ENCODE measurements at regions not wholly inside any gene's neighbourhood (a gene's known extent, or its start where the extent isn't known, plus 50 kb on each side); places are given as distances from the start of the nearest gene placed in this dataset.
"Not testable (repeated sequence)": the region's sequence is repeated elsewhere in the genome, so short reads cannot be mapped to it uniquely, and the experiment has no call there.

- Histone ChIP-seq H3K4me3 (no peak overlapping the region), H3K9me3 (replicated peaks) (no peaks in the 10 kb centered on the region), H3K36me3 (no peaks in the 10 kb centered on the region), H3K4me1 (no peaks in the 10 kb centered on the region), H3K27ac (no peak overlapping the region), H3K27me3 (no peaks in the 10 kb centered on the region)
- DNase-seq: no peak
Measured at GRCh38 chr4:42768125-42768748, 111.3 kb upstream of the ATP8A1 start.

DNA sequence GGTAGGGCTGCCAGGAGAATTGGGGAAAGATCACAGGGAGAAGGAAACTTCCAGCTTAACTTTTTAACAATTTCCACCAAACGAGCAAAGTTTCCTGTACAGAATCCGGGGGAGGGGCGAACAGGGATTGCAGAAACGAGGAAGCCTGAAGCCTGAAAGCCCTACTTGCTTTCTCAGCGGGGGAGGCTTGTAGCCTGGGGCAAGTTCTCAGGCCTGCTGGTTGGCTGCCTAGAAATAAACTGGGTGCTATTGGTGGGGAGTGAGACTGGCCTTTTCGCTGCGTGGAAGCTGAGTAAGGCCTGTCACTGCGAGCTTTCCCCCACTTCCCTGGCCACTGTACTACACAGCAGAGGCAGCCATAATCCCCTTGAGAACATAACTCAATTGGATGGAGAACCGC, 110.8 kb upstream of the ATP8A1 start:
- Histone ChIP-seq H3K4me3 (no peak overlapping the region), H3K27ac (no peak overlapping the region), H3K9me3 (replicated peaks) (no peaks in the 10 kb centered on the region), H3K27me3 (no peaks in the 10 kb centered on the region), H3K36me3 (no peaks in the 10 kb centered on the region), H3K4me1 (no peaks in the 10 kb centered on the region)
- no peak for DNase-seq

DNA sequence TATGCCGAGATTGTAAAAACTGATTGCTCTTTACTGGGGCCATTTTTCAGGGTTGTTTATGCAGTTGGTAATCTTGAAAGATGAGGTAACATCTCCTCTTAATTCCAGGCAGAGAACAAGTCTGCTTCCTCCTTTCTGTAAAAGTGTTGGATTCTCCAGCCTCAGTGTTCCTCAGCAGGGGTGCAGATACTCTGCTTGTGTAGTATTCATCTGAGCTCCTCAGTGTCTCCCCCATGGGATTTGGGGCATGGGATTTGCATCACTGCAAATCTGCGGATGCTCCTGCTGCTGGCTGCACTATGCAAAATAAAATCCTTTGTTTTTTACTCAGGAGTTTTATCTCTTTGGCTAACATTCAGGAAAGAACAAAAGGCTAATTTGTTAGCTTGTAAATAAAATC, 104.9 kb upstream of the ATP8A1 start:
- Histone ChIP-seq H3K4me3 (no peak overlapping the region), H3K27ac (no peak overlapping the region), H3K27me3 (no peaks in the 10 kb centered on the region), H3K4me1 (no peaks in the 10 kb centered on the region), H3K36me3 (no peaks in the 10 kb centered on the region), H3K9me3 (replicated peaks) (no peaks in the 10 kb centered on the region)
- no peak for DNase-seq

DNA sequence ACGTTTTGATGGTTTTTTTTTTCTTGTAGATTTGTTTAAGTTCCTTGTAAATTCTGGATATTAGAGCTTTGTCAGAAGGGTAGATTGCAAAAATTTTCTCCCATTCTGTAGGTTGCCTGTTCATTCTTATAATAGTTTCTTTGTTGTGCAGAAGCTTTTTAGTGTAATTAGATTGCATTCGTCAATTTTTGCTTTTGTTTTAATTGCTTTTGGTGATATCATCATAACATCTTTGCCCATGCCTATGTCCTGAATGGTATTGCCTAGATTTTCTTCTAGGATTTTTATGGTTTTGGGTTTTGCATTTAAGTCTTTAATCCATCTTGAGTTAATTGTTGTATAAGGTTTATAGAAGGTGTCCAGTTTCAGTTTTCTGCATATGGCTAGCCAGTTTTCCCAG, 98.1 kb upstream of the ATP8A1 start:
- not testable (repeated sequence) for H3K9me3 ChIP-seq (replicated peaks); H3K27me3 ChIP-seq; H3K27ac ChIP-seq; H3K4me3 ChIP-seq; H3K36me3 ChIP-seq; DNase-seq; H3K4me1 ChIP-seq

- Histone ChIP-seq H3K9me3 (replicated peaks) (no peaks in the 10 kb centered on the region), H3K27me3 (no peaks in the 10 kb centered on the region), H3K27ac (no peak overlapping the region), H3K36me3 (no peaks in the 10 kb centered on the region), H3K4me1 (no peaks in the 10 kb centered on the region), H3K4me3 (no peak overlapping the region)
- DNase-seq: no peak
Measured at GRCh38 chr4:42751587-42751986, 94.7 kb upstream of the ATP8A1 start.

DNA sequence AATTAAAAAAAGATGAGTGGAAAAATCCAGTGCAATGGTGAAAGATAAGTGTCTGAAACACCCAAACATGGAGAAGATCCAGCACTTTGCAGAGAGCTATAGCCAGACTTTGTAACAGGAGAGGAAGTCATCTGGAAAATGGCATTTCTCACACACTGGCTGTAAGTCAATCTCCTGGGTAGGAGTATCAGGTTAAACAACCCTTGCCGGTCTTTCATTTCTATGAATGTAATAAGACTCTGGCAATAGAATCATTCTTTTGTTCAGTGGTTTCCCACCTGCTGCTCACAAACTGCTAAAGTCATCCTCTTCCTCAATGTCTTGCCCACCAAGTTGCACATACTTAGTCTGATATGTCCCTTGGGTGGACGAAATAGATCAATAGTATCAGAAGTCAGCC, 94.0 kb upstream of the ATP8A1 start:
- H3K27ac ChIP-seq: no peak overlapping the region
- no peaks in the 10 kb centered on the region for H3K4me1 ChIP-seq
- no peak overlapping the region for H3K4me3 ChIP-seq
- no peaks in the 10 kb centered on the region for H3K36me3 ChIP-seq
- no peaks in the 10 kb centered on the region for H3K27me3 ChIP-seq
- no peak for DNase-seq
- no peaks in the 10 kb centered on the region for H3K9me3 ChIP-seq (replicated peaks)

DNA sequence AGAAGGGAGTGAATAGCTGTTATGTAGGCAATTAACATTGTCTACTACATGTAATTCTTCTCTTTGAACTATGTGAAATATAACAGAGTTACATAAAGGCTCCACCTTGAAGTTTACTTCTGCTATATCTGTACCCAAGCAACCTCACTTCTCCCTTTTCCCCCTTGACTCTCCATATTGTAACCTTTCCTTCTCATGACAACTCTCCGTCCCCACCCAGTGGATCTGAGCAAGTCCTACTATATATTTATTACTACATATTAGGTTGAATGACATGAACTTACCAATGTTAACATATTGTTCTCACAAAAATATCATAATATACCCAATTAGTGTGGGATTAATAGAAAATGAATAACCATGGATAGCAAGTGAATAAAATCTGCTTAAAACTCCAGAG, 93.2 kb upstream of the ATP8A1 start:
- no peak overlapping the region for H3K4me3 ChIP-seq
- no peaks in the 10 kb centered on the region for H3K4me1 ChIP-seq

GRCh38 chr4:42747971-42748370, 91.1 kb upstream of the ATP8A1 start:
- H3K36me3 ChIP-seq: no peaks in the 10 kb centered on the region
- no peak for DNase-seq
- H3K4me1 ChIP-seq: no peaks in the 10 kb centered on the region
- H3K9me3 ChIP-seq (replicated peaks): no peaks in the 10 kb centered on the region
- H3K27ac ChIP-seq: no peak overlapping the region
- H3K27me3 ChIP-seq: no peaks in the 10 kb centered on the region
- no peak overlapping the region for H3K4me3 ChIP-seq

More for the DNA sequence above, 93.2 kb upstream of the ATP8A1 start:
- no peak for DNase-seq
- no peaks in the 10 kb centered on the region for H3K27me3 ChIP-seq
- H3K36me3 ChIP-seq: no peaks in the 10 kb centered on the region
- no peaks in the 10 kb centered on the region for H3K9me3 ChIP-seq (replicated peaks)
- H3K27ac ChIP-seq: no peak overlapping the region

DNA sequence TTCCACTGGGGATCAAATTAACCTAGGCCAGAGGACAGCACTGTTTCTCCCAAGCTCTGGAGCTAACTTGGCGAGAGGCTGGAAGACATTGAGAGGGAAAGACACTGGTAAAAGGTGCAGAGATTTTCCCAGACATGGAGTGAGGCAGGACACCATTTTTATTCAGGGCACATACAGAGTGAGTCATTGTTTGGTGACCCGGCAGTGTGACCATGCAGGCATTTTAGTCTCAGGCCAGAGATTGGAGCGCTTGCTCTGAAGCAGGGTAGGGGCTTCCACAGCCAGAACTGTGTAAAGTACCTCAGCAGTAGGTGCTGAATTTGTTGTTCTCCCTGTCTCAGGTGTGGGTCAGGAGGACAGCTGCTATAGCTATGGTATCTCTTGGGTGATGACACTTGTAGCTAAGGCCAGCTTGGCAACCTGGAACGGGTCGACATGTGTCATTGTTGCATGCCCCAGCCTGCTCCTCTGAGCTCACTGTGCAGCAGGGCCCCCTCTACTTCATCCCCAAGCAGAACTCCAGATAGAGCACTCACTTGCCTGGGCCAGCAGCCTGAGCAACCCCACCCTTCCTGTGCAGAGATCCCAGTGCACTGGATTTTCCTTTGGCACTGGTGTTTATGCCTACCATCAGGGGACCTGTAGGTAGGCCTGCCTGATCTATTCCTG, 79.8 kb upstream of the ATP8A1 start:
- Histone ChIP-seq H3K36me3 (no peaks in the 10 kb centered on the region), H3K4me1 (no peaks in the 10 kb centered on the region), H3K27me3 (no peaks in the 10 kb centered on the region), H3K27ac (no peak overlapping the region), H3K4me3 (no peak overlapping the region), H3K9me3 (replicated peaks) (no peaks in the 10 kb centered on the region)
- no peak for DNase-seq

- no peaks in the 10 kb centered on the region for H3K4me1 ChIP-seq
- H3K36me3 ChIP-seq: no peaks in the 10 kb centered on the region
- H3K27me3 ChIP-seq: peaks cover 3% of the 10 kb centered on the region; the same call in 1 of the 2 replicates
- H3K4me3 ChIP-seq: no peak overlapping the region
- no peak for DNase-seq
- H3K9me3 ChIP-seq (replicated peaks): no peaks in the 10 kb centered on the region
- H3K27ac ChIP-seq: no peak overlapping the region
Measured at GRCh38 chr4:42733380-42733779, 76.5 kb upstream of the ATP8A1 start.

GRCh38 chr4:42732776-42733175, 75.9 kb upstream of the ATP8A1 start:
- H3K4me1 ChIP-seq: no peaks in the 10 kb centered on the region
- DNase-seq: no peak
- no peak overlapping the region for H3K4me3 ChIP-seq
- H3K27ac ChIP-seq: no peak overlapping the region
- no peaks in the 10 kb centered on the region for H3K36me3 ChIP-seq
- peaks cover 3% of the 10 kb centered on the region; the same call in 1 of the 2 replicates for H3K27me3 ChIP-seq
- no peaks in the 10 kb centered on the region for H3K9me3 ChIP-seq (replicated peaks)

- Histone ChIP-seq H3K27me3 (peaks cover 3% of the 10 kb centered on the region; the same call in 1 of the 2 replicates), H3K27ac (no peak overlapping the region), H3K4me1 (no peaks in the 10 kb centered on the region), H3K9me3 (replicated peaks) (no peaks in the 10 kb centered on the region), H3K4me3 (no peak overlapping the region), H3K36me3 (no peaks in the 10 kb centered on the region)
- no peak for DNase-seq
Measured at GRCh38 chr4:42729505-42730237, 72.8 kb upstream of the ATP8A1 start.

- Histone ChIP-seq H3K36me3 (no peaks in the 10 kb centered on the region), H3K9me3 (replicated peaks) (no peaks in the 10 kb centered on the region), H3K27me3 (no peaks in the 10 kb centered on the region; the same call in 1 of the 2 replicates), H3K4me3 (no peak overlapping the region), H3K4me1 (no peaks in the 10 kb centered on the region), H3K27ac (no peak overlapping the region)
- no peak for DNase-seq
Measured at GRCh38 chr4:42724451-42724850, 67.5 kb upstream of the ATP8A1 start.

GRCh38 chr4:42720533-42720932, 63.6 kb upstream of the ATP8A1 start:
- Histone ChIP-seq H3K4me3 (no peak overlapping the region), H3K4me1 (no peaks in the 10 kb centered on the region), H3K27ac (no peak overlapping the region), H3K9me3 (replicated peaks) (no peaks in the 10 kb centered on the region), H3K36me3 (no peaks in the 10 kb centered on the region), H3K27me3 (no peaks in the 10 kb centered on the region)
- no peak for DNase-seq

- no peak for DNase-seq
- H3K9me3 ChIP-seq (replicated peaks): no peaks in the 10 kb centered on the region
- no peaks in the 10 kb centered on the region for H3K36me3 ChIP-seq
- H3K4me1 ChIP-seq: no peaks in the 10 kb centered on the region
- no peaks in the 10 kb centered on the region for H3K27me3 ChIP-seq
- no peak overlapping the region for H3K4me3 ChIP-seq
- H3K27ac ChIP-seq: no peak overlapping the region
Measured at GRCh38 chr4:42719257-42719656, 62.4 kb upstream of the ATP8A1 start.
